Putamen (tissue), 1 donor: ENCODE measurements at regions not wholly inside any gene's neighbourhood (a gene's known extent, or its start where the extent isn't known, plus 50 kb on each side); places are given as distances from the start of the nearest gene placed in this dataset.

Experiments
- DNase-seq: peaks from one replicate; pipeline ENCODE4 v3.0.0-alpha.2; 2016; ENCODE audit warnings: low spot score

DNA sequence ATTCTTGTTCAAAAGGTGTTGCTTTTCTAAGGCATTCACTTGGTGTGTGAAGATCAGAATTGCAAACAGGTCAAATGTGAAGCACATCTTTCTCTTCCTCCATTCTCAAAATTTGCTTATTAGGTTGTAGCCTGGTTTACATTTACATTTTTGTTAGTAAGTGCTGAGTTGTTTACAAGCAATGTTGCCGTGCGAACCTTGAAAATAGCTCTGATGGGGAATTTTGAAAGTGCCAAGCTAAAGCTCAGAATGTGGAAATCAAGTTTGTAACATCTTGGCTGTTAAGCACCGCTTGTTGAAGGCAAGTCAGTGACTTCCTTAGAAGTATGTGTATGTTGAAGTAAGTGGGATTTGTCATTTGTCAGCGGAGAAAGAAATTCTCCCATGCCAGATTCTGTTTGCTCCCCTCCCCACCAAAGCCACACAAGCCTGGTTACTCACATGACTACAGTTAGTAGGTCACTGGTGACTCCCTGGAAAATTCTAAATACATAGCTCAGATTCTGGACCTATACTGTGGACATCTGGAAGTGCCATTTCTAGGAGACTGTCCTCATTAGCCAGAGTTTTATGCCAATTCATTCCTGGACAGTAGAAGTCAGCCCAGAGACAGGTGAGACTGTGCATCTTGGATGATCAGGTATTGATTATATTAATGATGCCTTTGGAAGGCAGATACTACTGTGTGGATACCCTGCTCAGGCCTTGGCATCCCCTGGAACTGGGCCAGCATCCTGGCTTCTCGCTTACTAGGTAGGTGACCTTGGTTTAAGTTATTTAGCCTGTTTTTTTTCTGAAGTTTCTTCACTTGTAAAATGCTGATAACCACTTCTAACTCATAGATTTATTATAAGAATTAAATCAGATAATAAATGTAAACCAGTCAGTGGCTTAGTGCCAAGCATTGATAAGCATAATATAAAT lies 390.6 kb upstream of the SEMA6D start:
- DNase-seq: no peak

DNA sequence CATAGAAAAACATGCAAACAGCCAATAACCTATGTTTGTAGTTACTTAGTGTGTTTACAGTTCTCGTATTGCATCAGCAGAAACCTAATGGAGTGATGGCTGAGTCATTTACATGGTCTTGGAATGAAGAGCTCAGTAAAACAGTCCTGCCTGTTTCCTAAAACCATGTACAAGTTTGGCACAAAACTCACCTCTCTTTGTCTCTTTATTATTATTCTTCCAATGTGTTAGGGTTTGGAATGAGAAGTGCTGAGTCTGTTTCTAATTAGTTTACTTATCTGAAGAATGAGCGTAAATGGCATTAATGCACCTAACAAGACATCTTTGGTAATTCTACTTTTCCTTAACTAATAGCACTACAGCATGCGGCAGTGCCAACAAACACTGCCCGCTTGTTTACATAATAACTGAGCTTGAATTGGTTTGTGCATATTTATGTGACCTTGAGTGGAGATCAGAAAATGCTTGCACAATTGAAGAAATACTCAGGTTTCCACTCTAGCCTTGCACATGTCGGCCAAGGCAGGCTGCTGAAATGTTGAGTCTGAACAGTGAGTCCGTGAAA lies 385.4 kb upstream of the SEMA6D start:
- no peak for DNase-seq

DNA sequence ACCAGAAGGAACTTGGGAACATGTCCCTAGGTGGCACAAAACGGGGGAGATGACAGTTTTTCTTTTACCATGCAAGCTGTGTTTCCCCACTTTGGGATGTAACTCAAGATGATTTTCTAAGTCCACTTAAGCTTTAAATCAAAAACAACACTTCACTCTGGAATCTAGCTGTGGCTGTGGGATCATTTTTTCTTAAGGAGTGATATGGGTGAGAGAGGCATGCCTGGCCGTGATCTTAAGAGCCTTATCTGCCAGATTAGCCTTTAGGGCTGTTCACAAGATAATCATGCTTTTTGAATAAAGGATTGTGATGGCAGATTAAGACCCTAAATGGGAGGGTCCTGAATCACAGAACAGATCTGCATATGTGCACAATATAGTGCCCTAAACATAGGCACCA lies 384.8 kb upstream of the SEMA6D start:
- no peak for DNase-seq

DNA sequence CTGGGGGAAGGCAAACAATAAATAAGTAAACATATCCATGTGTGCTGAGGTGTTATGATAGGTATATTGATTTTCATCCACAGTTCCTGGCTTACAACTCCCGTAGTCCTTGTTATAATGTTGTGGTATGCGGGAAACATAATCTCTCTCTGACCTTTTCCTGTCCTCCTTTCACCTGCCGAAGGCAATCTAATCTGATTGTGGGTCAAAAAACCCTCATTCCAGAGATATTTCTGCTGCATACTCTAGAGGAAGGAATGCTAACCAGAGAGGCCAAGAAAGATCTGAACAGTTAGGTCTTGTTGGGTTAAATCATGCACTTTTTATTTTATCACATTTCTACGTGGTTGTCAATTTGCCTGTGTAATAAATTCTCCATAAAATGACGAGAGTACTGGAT lies 383.6 kb upstream of the SEMA6D start:
- no peak for DNase-seq

DNA sequence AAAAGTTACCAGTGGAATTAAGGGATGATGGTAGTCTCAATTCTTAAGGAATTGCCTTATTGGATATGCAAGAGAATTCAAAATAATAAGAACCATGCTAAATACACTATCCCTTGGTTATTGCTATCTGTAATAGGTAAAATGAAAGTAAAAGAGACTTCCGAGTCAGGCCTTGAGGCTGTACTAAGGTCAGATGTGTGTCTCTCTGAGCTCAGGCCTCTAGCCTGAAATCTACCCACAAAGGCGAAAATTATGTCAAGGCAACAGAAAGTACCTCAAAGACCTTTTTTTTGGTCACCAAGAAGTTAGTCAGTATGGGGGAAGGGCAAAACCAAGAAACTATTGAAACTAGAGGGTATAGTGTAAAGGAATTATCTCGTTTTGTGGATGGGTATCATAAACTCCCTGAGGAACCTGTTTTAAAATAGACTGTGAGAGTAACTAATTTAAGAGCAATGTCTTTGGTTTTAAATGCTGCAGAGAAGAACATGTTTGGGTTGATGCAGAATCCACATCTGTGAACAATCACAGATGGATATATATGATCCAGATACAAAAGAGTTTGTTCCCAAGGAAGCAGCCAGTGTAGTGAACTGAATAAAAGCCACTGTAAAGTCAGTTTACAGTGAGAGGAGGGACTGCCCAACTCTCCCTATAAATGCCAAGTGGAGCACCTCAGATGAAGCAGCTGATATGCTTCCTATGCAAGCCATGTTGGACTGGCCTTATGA lies 382.3 kb upstream of the SEMA6D start:
- no peak for DNase-seq

DNA sequence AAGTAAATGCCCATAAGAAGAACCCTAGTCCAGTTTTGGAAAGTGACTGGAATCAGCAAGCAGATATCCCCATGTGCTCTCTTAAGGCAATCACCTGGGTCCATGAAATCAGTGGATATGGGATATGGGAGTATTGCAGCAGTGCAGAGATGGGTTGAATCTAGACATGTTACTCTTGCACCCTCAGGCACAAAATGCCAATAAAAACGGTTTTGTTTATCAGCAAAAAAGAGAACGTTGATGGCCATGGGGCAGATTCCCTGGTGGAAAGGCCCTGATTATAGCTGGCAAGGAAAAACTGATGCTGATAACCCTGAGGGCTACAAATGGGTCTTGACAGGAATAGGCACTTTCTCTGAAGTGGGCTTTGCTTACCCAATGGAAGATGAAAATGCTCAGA lies 380.2 kb upstream of the SEMA6D start:
- no peak for DNase-seq

DNA sequence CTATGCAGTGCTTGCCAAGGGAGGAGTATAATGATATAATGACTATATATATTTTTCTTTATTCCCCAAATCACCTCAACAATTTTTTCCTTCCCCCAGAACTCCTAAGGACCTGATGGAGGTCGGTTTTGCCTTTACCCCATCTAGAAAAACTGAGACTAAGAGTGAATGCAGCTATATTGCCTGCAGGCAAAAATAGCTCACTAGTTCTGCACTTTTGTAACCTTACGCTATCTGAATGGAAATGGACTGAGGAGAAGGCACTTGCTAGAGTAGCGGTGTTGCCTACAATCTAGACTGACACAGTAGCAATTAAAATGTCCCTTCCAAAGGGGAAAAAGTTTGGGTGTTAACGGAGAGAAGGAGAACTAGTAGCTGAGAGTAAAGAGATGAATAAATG lies 379.5 kb upstream of the SEMA6D start:
- DNase-seq: no peak

DNA sequence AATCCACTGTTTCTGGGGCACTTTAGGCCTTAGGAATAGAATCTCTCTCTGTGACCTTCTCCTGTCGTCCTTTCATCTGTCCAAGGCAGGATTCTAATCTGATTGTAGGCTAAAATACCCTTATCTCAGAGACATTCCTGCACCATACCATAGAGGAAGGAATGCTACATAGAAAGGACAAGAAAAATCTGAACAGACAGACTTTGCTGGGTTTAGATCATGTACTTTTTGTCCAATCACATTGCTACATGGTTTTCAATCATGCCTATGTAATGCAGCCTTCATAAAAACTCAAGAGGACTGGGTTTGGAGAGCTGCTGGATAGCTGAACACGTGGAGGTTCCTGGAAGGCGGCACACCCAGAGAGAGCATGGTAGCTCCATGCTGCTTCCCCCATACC lies 378.5 kb upstream of the SEMA6D start:
- no peak for DNase-seq

DNA sequence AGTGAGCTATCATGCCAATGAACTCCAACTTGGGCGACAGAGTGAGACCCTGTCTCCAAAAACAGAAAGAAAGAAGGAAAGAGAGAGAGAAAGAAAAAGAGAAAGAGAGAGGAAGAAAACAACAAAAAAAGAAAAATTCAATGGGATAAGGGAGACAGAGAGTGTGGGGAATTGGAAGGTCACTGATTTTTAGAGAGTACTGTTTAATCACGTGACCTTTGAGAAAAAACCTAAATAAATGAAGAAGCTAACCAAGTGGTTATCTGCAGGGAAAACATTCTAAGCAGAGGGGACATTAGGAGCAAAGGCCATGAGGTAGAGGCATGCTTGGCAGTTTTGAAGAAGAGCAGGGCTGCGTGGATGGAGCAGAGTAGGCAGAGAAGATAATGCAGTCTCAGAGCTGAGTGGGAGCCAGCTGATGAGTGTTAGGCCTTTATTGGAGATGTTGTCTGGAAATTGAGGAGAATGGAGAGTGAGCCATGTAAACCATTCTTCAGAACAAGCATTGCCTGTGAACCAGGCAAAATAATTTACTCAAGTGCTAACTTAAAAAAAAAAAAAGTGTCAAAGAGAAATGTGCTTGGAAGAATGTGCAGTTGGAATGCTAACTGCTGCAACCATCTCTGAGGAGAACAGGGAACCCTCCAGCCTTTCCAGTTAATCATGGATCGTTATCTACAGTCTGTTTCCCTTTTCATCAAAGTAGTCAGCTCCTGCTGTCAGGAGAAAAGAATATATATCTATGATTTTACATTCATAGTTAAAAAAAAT lies 377.3 kb upstream of the SEMA6D start:
- DNase-seq: no peak

DNA sequence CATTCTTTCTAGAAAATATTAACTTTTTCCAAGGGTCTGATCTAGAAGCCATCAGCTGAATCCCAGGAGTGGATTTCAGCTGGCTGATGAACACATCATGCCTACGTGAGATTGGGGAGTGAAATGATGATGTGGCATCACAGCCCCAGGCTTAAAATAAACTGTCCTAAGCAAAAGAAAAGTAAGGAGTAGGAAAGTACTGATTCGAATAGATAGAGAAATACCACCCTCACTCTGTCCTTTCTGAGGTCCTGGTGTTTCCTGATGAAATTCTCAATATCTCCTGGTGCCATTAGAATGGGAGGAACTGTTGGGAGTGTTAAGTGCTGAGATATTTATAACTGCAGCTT lies 376.8 kb upstream of the SEMA6D start:
- DNase-seq: no peak

DNA sequence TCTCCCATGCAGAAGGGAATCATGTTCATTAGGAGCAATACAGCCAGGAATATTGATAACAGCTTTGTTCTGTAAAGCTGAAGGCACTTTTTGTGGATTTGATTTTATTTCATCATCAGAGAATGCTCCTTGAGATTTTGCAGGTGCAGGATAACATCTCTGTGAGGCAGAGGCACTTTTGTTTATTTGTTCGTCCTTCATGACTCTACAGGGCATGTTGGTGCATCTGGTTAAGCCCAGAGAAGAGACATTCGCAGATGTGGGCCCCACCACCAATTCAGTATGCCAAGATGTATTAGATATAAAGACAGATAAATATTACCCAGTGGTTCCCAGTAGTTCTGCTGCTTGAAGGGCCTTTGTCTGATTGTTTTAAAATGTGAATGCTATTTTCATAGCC lies 368.1 kb upstream of the SEMA6D start:
- DNase-seq: no peak

DNA sequence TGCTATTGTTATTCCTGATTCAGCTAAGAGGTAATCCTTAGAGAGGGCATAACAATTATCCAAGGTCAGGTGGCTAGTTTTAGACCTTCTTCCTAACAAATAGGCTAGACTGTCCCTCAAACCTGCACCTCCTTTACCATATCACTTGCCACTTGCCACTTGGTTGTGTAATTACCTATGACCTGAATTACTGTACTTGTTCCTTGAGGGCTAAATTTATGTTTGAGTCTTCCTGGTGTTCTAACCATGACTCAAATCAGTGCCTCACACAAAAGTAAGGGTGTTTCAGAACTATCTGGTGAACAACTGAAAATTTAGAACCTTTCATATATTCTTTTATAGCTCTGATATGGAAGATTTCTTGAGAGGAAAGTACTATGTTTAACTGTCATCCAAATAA lies 365.8 kb upstream of the SEMA6D start:
- no peak for DNase-seq

DNA sequence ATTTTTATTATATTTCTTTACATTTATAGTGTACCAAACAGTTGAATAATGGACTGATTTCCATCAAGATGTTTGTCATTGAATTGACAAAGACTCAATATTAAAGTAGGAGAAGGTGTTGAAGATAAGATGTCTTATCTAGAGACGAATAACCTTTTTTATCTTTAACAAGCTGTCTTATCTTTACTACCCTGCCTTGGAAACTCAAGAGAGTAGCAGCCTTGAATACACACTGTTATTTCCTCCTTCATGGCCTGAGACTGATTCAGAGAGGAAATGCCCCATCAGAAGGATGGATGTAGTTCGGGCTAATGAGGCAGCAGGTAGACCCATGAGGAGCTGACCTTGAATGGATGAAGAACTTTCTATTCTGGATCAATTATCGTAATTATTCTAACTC lies 365.1 kb upstream of the SEMA6D start:
- DNase-seq: no peak

DNA sequence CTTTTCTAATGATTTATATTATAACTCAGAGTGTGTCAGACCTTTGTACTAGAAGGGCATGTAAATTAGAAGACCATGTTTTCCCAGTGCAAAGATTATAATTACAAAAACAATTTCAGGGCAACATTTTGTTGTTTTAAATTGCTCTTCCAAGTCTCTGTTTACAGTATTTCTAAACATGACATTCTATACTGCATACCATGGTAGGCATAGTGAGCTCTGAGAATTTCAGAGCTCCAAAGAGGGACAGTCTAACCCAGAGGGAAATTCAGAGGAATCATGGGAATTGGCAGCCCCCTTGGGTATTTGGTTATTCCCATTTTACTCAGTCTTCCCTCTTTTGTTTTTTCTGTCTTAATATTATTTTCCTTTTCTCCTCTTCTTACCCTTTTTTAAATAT lies 361.5 kb upstream of the SEMA6D start:
- DNase-seq: no peak

DNA sequence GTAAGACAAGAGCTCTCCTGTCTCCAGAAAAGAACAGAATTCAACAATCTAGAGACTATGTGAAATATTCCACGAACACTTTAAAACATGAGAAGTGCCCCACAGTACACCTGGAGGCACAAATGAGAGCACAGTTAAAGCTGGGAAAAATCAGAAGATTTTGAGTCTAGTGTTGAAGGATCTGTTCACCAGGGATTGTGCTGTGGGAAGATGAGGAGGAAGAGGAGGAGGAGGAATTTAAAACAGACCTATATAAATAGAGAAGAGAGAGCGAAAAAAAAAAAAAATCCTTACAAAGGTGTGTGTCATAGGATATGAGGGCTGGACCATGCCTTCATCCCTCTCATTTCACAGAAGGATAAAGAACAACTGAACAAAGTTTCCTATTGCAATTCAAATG lies 361.0 kb upstream of the SEMA6D start:
- peak; percentile 48 for DNase-seq

DNA sequence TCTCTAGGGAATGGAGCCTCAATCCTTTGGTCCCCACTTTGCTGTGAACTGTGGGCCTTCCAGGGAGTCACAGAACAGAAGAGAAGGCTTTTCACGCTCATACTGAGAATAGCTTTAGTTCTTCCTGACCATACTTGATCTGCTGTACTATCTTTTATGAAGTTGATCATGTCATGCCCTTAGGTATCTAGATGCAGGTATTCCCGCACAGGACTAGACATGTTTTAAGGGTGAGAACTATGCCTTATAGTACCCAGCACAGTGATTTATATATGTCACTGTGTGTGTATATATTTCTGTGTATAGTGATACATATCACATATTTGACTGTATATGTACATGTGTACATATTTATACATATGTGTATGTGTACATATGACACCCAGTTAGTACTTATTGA lies 358.4 kb upstream of the SEMA6D start:
- no peak for DNase-seq

DNA sequence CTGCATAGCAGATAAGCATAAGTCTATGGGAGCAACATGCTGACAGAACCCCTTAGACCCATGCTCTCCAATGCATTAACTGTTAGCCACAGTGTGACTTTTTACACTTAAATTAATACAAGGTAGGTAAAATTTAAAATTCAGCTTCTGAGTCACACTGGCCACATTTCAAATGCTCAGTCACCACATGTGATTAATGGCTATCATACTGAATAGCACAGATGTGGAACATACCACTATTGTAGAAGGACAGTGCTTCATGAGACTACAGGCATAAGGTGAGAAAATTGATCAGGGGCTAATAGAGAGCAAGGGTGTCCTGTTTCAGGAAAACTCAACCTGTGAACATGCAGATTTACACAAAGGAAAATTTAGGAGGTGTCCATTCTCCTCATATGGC lies 357.0 kb upstream of the SEMA6D start:
- DNase-seq: no peak

DNA sequence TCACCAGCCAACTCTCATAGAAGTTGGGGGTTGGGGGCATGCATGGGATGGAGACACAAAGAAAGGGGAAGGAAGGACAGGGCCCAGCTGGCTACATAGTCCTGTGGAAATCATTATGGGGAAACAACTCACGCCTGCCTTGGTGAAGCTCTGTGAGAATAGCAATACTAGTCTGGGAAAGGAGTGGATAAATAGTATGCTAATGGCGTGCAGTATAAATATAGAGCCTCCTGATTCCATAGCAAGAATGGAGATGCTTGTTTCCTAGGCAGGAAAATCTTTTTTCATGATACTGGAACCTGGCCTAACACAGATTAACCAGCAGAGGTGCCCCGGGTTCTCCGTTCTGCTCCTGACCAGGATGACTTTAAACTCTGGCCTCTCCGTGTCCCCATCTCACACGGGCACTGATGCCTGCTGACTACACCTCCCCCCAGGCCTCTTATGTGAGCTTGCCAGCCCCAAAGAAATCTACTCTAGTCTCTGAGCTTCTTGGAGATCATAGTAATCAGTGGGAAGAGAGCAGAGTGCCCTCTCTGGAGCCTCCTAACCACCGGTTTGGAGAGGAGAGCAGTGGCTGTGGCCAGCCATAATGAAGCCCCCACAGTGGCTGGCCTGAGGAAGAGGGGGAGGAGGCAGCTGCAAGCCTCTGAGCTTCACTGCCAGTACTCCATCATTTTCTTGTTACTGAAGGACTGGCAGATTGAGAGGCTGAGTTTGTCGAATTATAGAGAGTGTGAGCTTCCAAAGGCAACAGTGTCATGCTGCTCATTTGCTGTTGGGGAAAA lies 355.0 kb upstream of the SEMA6D start:
- DNase-seq: no peak

DNA sequence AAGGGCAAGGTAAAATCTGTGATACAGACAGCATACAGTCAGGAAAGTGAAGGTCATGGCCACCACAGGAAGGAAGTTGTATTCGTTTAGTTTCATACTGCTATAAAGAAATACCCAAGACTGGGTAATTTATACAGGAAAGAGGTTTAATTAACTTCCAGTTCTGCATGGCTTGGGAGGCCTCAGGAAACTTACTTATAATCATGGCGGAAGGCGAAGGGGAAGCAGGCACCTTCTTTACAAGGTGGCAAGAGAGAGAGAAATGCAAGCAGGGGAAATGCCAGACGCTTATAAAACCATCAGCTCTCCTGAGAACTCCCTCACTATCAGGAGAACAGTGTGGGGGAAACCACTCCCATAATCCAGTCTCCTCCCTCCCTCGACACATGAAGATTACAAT lies 353.7 kb upstream of the SEMA6D start:
- no peak for DNase-seq

DNA sequence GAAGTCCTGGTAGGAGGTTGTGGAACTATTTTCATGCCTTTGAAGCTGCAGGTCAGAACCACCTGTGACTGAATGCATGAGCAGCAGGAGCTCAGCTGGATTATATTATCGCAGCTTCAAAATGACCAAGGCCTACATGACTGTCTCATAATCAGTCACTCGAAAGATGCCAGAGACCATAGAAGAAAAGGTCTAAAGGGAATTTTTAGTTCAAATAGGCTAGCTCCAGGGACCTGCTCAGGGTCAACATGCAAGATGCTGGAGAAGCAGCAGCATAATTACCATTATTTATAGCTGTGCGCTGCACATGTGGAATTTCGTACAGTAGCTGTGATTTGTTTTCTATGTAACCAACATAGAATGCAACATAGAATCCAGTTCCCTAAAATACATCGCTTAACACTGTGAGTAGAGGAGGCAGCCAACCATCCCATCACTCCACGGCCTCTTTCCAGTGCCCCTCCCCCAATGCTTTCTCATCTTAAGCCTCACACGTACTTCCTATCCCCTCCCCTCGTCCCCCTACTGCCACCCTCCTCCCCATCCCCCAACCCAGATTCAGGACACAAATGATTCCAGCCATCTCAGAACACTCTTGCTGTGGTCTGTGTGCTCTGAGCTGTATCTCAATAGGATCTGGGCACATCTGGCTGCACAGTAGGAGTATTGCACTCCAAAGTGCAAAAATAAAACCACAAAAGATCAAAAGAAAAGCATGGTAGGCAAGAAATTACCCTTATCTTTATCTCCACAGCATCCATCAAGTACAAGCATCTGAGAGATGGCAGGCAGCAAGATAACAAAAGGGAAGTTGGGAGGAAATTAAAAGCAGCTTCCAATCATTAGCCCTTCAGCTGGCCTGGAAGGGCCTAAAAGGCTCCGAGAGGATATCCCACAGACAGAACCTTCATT lies 352.8 kb upstream of the SEMA6D start:
- DNase-seq: no peak

DNA sequence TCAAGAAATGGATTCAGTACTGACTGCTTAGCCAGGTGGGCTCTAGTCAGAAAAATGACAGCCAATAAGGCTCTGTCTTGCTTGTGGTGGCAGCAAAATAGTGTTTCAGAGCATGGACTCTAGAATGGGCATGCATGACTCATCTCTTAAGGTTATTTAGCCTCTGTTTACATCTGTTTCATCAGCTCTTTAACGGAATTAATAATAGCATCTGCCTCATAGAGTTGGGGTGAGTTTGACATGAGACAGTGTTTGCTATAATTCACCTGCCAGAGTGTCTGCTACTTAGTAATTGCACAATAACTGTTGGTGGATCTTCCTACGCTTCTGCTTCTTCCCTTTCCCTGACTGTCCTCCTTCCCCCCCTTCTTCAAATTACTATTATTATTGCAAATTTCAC lies 350.4 kb upstream of the SEMA6D start:
- no peak for DNase-seq
